ENCODE measurements at regions not wholly inside any gene's neighbourhood (a gene's known extent, or its start where the extent isn't known, plus 50 kb on each side); places are given as distances from the start of the nearest gene placed in this dataset.
"Not testable (repeated sequence)": the region's sequence is repeated elsewhere in the genome, so short reads cannot be mapped to it uniquely, and the experiment has no call there.

GRCh38 chr17:65307081-65307960 lies 170.2 kb downstream of the RGS9 start:
- DNase-seq (ENCODE audit: low spot score), result no peak

- DNase-seq (ENCODE audit: low spot score), result no peak
These were observed 168.6 kb downstream of the RGS9 start for GRCh38 chr17:65305778-65306177.

GRCh38 chr17:65305116-65305515 lies 167.9 kb downstream of the RGS9 start:
- DNase-seq (ENCODE audit: low spot score), result no peak

- not testable (repeated sequence) for DNase-seq (ENCODE audit: low spot score)
These were observed 164.7 kb downstream of the RGS9 start for GRCh38 chr17:65301882-65302281.

GRCh38 chr17:65301184-65301583 lies 164.0 kb downstream of the RGS9 start:
- DNase-seq (ENCODE audit: low spot score), result no peak

GRCh38 chr17:65297916-65298315 lies 160.7 kb downstream of the RGS9 start:
- DNase-seq (ENCODE audit: low spot score), result no peak

- no peak for DNase-seq (ENCODE audit: low spot score)
These were observed 160.2 kb downstream of the RGS9 start for GRCh38 chr17:65297384-65297783.

GRCh38 chr17:65294181-65294719 lies 157.1 kb downstream of the RGS9 start:
- DNase-seq (ENCODE audit: low spot score), result peak; percentile 85

GRCh38 chr17:65293584-65294180 lies 156.5 kb downstream of the RGS9 start:
- DNase-seq (ENCODE audit: low spot score), result no peak

GRCh38 chr17:65292430-65292829 lies 155.3 kb downstream of the RGS9 start:
- DNase-seq (ENCODE audit: low spot score), result no peak

GRCh38 chr17:65291301-65291700 lies 154.1 kb downstream of the RGS9 start:
- DNase-seq (ENCODE audit: low spot score), result not testable (repeated sequence)

- DNase-seq (ENCODE audit: low spot score), result no peak
These were observed 153.4 kb downstream of the RGS9 start for GRCh38 chr17:65290616-65291015.

- no peak for DNase-seq (ENCODE audit: low spot score)
These were observed 152.9 kb downstream of the RGS9 start for GRCh38 chr17:65290056-65290455.

- DNase-seq (ENCODE audit: low spot score), result no peak
These were observed 149.9 kb downstream of the RGS9 start for GRCh38 chr17:65287040-65287439.

GRCh38 chr17:65283704-65284103 lies 146.5 kb downstream of the RGS9 start:
- no peak for DNase-seq (ENCODE audit: low spot score)

GRCh38 chr17:65279456-65279855 lies 142.3 kb downstream of the RGS9 start:
- DNase-seq (ENCODE audit: low spot score), result no peak

GRCh38 chr17:65278820-65279184 lies 141.6 kb downstream of the RGS9 start:
- DNase-seq (ENCODE audit: low spot score), result no peak

GRCh38 chr17:65278050-65278819 lies 141.1 kb downstream of the RGS9 start:
- DNase-seq (ENCODE audit: low spot score), result peak; percentile 91

GRCh38 chr17:65277576-65277975 lies 140.4 kb downstream of the RGS9 start:
- no peak for DNase-seq (ENCODE audit: low spot score)
